ENCODE measurements at regions not wholly inside any gene's neighbourhood (a gene's known extent, or its start where the extent isn't known, plus 50 kb on each side); places are given as distances from the start of the nearest gene placed in this dataset.
A peak's percentile ranks its signal among the peaks of the same experiment; 100 is the strongest.

DNA sequence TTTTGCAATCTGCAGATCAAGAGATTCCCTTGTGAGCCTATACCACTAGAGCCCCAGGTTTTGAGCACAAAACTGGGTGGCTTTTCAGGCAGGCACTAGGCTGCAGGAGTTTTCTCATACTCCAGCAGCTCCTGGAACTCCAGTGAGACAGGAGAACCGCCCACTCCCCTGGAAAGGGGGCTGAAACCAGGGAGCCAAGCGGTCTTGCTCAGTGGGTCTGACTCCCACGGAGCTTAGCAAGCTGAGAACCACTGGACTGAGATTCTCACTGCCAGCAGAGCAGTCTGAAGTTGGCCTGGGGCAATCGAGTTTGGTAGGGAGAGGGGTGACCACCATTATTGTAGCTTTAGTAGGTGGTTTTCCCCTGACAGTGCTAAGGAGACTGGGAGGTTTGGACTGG, 313.8 kb upstream of the TEX13C start:
- H3K9ac ChIP-seq (ENCODE audit: low read depth in 1 of 2, low read length in 2 of 2) = no peak overlapping the region
- no peak for DNase-seq (ENCODE audit: low spot score)
- no peaks in the 10 kb centered on the region for H3K9me3 ChIP-seq (ENCODE audit: control insufficient read depth in 4 of 4, low read length in 3 of 4)
- no peaks in the 10 kb centered on the region for H3K27me3 ChIP-seq (ENCODE audit: control insufficient read depth in 4 of 4, insufficient read depth in 4 of 4, low read length in 3 of 4)
- no peak overlapping the region for H3K4me3 ChIP-seq (ENCODE audit: low read depth in 1 of 3, low read length in 3 of 3)
- TF ChIP-seq TAF1 (conservative IDR thresholded peaks at IDR 0.05) = no peak
- TF ChIP-seq REST (IDR thresholded peaks at IDR 0.05) = no peak
- TF ChIP-seq JUND (IDR thresholded peaks at IDR 0.05) = no peak
- no peak for TF ChIP-seq RXRA (IDR thresholded peaks at IDR 0.05)
- no peak for TF ChIP-seq GABPA (IDR thresholded peaks at IDR 0.05 in 1 of 2, conservative IDR thresholded peaks at IDR 0.05 in 1 of 2)
- TF ChIP-seq ATF3 (IDR thresholded peaks at IDR 0.05) = no peak
- no peak for TF ChIP-seq YY1 (IDR thresholded peaks at IDR 0.05)
- TF ChIP-seq FOXA1 (IDR thresholded peaks at IDR 0.05) = no peak
- no peak for TF ChIP-seq HNF4A (conservative IDR thresholded peaks at IDR 0.05)
- TF ChIP-seq EGR1 (IDR thresholded peaks at IDR 0.05; ENCODE audit: low read depth in 2 of 2) = no peak
- TF ChIP-seq, protein P1, sequence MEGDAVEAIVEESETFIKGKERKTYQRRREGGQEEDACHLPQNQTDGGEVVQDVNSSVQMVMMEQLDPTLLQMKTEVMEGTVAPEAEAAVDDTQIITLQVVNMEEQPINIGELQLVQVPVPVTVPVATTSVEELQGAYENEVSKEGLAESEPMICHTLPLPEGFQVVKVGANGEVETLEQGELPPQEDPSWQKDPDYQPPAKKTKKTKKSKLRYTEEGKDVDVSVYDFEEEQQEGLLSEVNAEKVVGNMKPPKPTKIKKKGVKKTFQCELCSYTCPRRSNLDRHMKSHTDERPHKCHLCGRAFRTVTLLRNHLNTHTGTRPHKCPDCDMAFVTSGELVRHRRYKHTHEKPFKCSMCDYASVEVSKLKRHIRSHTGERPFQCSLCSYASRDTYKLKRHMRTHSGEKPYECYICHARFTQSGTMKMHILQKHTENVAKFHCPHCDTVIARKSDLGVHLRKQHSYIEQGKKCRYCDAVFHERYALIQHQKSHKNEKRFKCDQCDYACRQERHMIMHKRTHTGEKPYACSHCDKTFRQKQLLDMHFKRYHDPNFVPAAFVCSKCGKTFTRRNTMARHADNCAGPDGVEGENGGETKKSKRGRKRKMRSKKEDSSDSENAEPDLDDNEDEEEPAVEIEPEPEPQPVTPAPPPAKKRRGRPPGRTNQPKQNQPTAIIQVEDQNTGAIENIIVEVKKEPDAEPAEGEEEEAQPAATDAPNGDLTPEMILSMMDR (IDR thresholded peaks at IDR 0.05; ENCODE audit: low read depth, low read length, missing input control) = no peak
- no peak for TF ChIP-seq RAD21 (IDR thresholded peaks at IDR 0.05)
- TF ChIP-seq HNF4G (IDR thresholded peaks at IDR 0.05) = no peak
- TF ChIP-seq, protein P2, sequence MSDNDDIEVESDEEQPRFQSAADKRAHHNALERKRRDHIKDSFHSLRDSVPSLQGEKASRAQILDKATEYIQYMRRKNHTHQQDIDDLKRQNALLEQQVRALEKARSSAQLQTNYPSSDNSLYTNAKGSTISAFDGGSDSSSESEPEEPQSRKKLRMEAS (IDR thresholded peaks at IDR 0.05) = no peak
- H3K27ac ChIP-seq (ENCODE audit: low read depth in 1 of 2, low read length in 2 of 2) = no peak overlapping the region
- WGBS = 78% methylated on average over 4 of the region's 4 CpGs
- H3K36me3 ChIP-seq (ENCODE audit: control insufficient read depth in 4 of 4, insufficient read depth in 3 of 4, low read depth in 1 of 4, low read length in 3 of 4) = no peaks in the 10 kb centered on the region
- H3K4me1 ChIP-seq (ENCODE audit: control insufficient read depth in 4 of 4, insufficient read depth in 4 of 4, low read length in 3 of 4) = peaks cover 0 to 4% (median 2%) of the 10 kb centered on the region in 4 donors

DNA sequence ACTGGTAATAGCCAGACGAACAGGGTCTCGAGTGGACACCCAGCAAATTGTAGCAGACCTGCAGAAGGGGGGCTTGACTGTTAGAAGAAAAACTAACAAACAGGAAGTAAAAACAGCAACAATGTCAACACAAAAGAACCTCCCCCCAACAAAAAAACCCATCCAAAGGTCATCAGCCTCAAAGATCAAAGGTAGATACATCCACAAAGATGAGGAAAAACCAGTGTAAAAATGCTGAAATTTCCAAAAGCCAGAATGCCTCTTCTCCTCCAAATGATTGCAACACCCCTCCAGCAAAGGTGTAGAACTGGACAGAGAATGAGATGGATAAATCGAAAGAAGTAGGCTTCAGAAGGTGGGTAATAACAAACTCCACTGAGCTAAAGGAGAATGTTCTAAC, 313.0 kb upstream of the TEX13C start:
- no peak overlapping the region for H3K4me3 ChIP-seq (ENCODE audit: low read depth in 1 of 3, low read length in 3 of 3)
- TF ChIP-seq HNF4A (conservative IDR thresholded peaks at IDR 0.05) (peak; percentile 31 to 41), RAD21 (IDR thresholded peaks at IDR 0.05) (peak in 1 of 2 donors; percentile 33), RXRA (IDR thresholded peaks at IDR 0.05) (peak; percentile 57 to 58), ATF3 (IDR thresholded peaks at IDR 0.05) (no peak), TAF1 (conservative IDR thresholded peaks at IDR 0.05) (no peak)
- TF ChIP-seq, protein P2 (IDR thresholded peaks at IDR 0.05) = no peak
- TF ChIP-seq, protein P1 (IDR thresholded peaks at IDR 0.05; ENCODE audit: low read depth, low read length, missing input control) = no peak

More for the DNA sequence above, 313.0 kb upstream of the TEX13C start:
- no peak for DNase-seq (ENCODE audit: low spot score)
- Histone ChIP-seq H3K27ac (ENCODE audit: low read depth in 1 of 2, low read length in 2 of 2) (no peak overlapping the region), H3K27me3 (ENCODE audit: control insufficient read depth in 4 of 4, insufficient read depth in 4 of 4, low read length in 3 of 4) (no peaks in the 10 kb centered on the region), H3K4me1 (ENCODE audit: control insufficient read depth in 4 of 4, insufficient read depth in 4 of 4, low read length in 3 of 4) (peaks cover 0 to 4% (median 2%) of the 10 kb centered on the region in 4 donors), H3K9me3 (ENCODE audit: control insufficient read depth in 4 of 4, low read length in 3 of 4) (no peaks in the 10 kb centered on the region), H3K36me3 (ENCODE audit: control insufficient read depth in 4 of 4, insufficient read depth in 3 of 4, low read depth in 1 of 4, low read length in 3 of 4) (no peaks in the 10 kb centered on the region), H3K9ac (ENCODE audit: low read depth in 1 of 2, low read length in 2 of 2) (no peak overlapping the region)
- 64% methylated on average over 3 of the region's 3 CpGs for WGBS
